Adrenal gland (tissue), 5 donors: ENCODE measurements at regions not wholly inside any gene's neighbourhood (a gene's known extent, or its start where the extent isn't known, plus 50 kb on each side); places are given as distances from the start of the nearest gene placed in this dataset.

ENCODE experiments used
- CTCF ChIP-seq, 6 experiments: fragments of 450-650 bp in 4 of 6; fragments of 200-600 bp in 2 of 6; sonication (generic) in 1 of 6; IDR thresholded peaks; 1 replicate in 5 of 6; 2 replicates in 1 of 6; pipeline versions ENCODE4 v1.5.1 to v1.8.0; 2016 to 2021; ENCODE audit warnings: antibody characterized with exemption in 6 of 6, mild to moderate bottlenecking in 2 of 6, moderate library complexity in 1 of 6
- POLR2A ChIP-seq, 2 donors: fragments of 450-650 bp; IDR thresholded peaks; one replicate each; pipeline ENCODE4 v1.6.1; 2017; ENCODE audit warnings: antibody characterized with exemption in 2 of 2, mild to moderate bottlenecking in 2 of 2, moderate library complexity in 1 of 2
- donor health status: DM: no; HTN: no; CAD: no.

- TF ChIP-seq CTCF (IDR thresholded peaks at IDR 0.05) (no peak), POLR2A (IDR thresholded peaks at IDR 0.05) (no peak)
Observed at GRCh38 chr4:3705236-3705987, 60.8 kb upstream of the ADRA2C start.
